HepG2 (cell line): ENCODE measurements at regions not wholly inside any gene's neighbourhood (a gene's known extent, or its start where the extent isn't known, plus 50 kb on each side); places are given as distances from the start of the nearest gene placed in this dataset.

Source experiments
- ATAC-seq: fragments of 200-7000 bp; cut with Tn5 transposase; 3 replicates; pipeline ENCODE4 v1.9.1; 2020; ENCODE audit warnings: mild to moderate bottlenecking, moderate library complexity
- BruUV-seq: library from RNA; stranded (reverse); fragments of 400-500 nt; replicated peaks from 2 replicates; lab custom pipeline; 2021; lab: Mats Ljungman, UMichigan
- CTCF ChIA-PET: fragments of 300-600 bp; formaldehyde crosslinking; extraction: SDS; loops from one replicate; lab custom pipeline; 2021; ENCODE audit warnings: low total read pairs, inconsistent platforms, low intra/inter-chr PET ratio; lab: Yijun Ruan, JAX
- POLR2A ChIA-PET: fragments of 350-600 bp; sonication (Branson Sonifier 250); formaldehyde crosslinking; loops from one replicate; lab custom pipeline; 2020; ENCODE audit warnings: antibody characterized with exemption, inconsistent platforms; lab: Yijun Ruan, JAX
- DNase-seq: peaks from one replicate; pipeline ENCODE4 v3.0.0-alpha.2; 2015; ENCODE audit warnings: low spot score
- FAIRE-seq: peaks from 3 replicates; lab custom pipeline; 2011; peaks lifted over from hg19 to GRCh38; lab: Jason Lieb, UNC
- H2AFZ ChIP-seq: one replicate; pipeline ENCODE4 v1.6.1; 2011; ENCODE audit warnings: low read length, inconsistent platforms
- H3K27ac ChIP-seq: fragments of 300-600 bp; 3 replicates; pipeline ENCODE4 v1.8.0; 2011; ENCODE audit warnings: mixed run types, mild to moderate bottlenecking, mixed read lengths, low read length, inconsistent platforms; ENCODE audit not compliant: insufficient read depth; ENCODE audit errors: extremely low read length
- H3K27me3 ChIP-seq, 2 experiments: fragments of 200-600 bp in 1 of 2; 2 replicates in 1 of 2; 3 replicates in 1 of 2; pipeline versions ENCODE4 v1.6.0 to v1.8.0; 2011; ENCODE audit warnings: low read length in 2 of 2, mild to moderate bottlenecking in 2 of 2, moderate library complexity in 2 of 2, inconsistent platforms in 1 of 2; ENCODE audit not compliant: insufficient read depth in 2 of 2, control insufficient read depth in 1 of 2
- H3K36me3 ChIP-seq, 2 experiments: fragments of 200-600 bp in 1 of 2; replicated peaks in 1 of 2; 2 replicates in 1 of 2; 3 replicates in 1 of 2; pipeline versions ENCODE4 v1.5.1 to v1.8.0; 2011; ENCODE audit warnings: low read length in 2 of 2, inconsistent platforms in 1 of 2; ENCODE audit not compliant: insufficient read depth in 2 of 2, control insufficient read depth in 1 of 2
- H3K4me1 ChIP-seq: 2 replicates; pipeline ENCODE4 v1.5.1; 2012; ENCODE audit warnings: low read length, inconsistent platforms; ENCODE audit not compliant: insufficient read depth
- H3K4me2 ChIP-seq: 2 replicates; pipeline ENCODE4 v1.6.0; 2011; ENCODE audit warnings: low read depth, low read length, inconsistent platforms
- H3K4me3 ChIP-seq, 3 experiments: fragments of 200-600 bp in 1 of 3; sonication (generic), shearing (Covaris generic) in 1 of 3; replicated peaks in 1 of 3; 2 replicates each; pipeline ENCODE4 v1.5.1; 2011 to 2016; ENCODE audit warnings: low read length in 3 of 3, inconsistent platforms in 2 of 3, low read depth in 2 of 3, mild to moderate bottlenecking in 2 of 3, control low read depth in 1 of 3, mixed read lengths in 1 of 3; ENCODE audit not compliant: insufficient read depth in 1 of 3
- H3K79me2 ChIP-seq: one replicate; pipeline ENCODE4 v1.6.1; 2011; ENCODE audit warnings: low read length, inconsistent platforms; ENCODE audit not compliant: insufficient read depth
- H3K9ac ChIP-seq: 2 replicates; pipeline ENCODE4 v1.6.0; 2011; ENCODE audit warnings: mild to moderate bottlenecking, low read depth, low read length, inconsistent platforms; ENCODE audit not compliant: insufficient read depth
- H3K9me3 ChIP-seq: 2 replicates; pipeline ENCODE4 v1.5.1; 2012; ENCODE audit warnings: mild to moderate bottlenecking, low read length
- H4K20me1 ChIP-seq: 2 replicates; pipeline ENCODE4 v1.6.0; 2011; ENCODE audit warnings: inconsistent platforms, mild to moderate bottlenecking, low read length, moderate library complexity; ENCODE audit not compliant: insufficient read depth
- GABPB1 ChIP-seq: IDR thresholded peaks from 2 replicates; pipeline ENCODE4 v1.6.1; 2016; ENCODE audit warnings: mild to moderate bottlenecking, missing genetic modification reagents, moderate library complexity, missing compliant biosample characterization
- KLF13 ChIP-seq: sonication (generic); formaldehyde crosslinking; IDR thresholded peaks from 2 replicates; pipeline ENCODE4 v1.4.0; 2020; ENCODE audit warnings: mild to moderate bottlenecking, missing genetic modification reagents
- MXD4 ChIP-seq: IDR thresholded peaks from 2 replicates; pipeline ENCODE4 v1.6.1; 2016; ENCODE audit warnings: mild to moderate bottlenecking, missing biosample characterization, missing genetic modification reagents
- REPIN1 ChIP-seq: sonication (generic); formaldehyde crosslinking; IDR thresholded peaks from 2 replicates; pipeline ENCODE4 v1.8.0; 2022; ENCODE audit warnings: missing genetic modification reagents, low read depth, mild to moderate bottlenecking, borderline replicate concordance
- ZFP41 ChIP-seq: sonication (generic); formaldehyde crosslinking; IDR thresholded peaks from 2 replicates; pipeline ENCODE4 v1.4.0; 2020; ENCODE audit warnings: mild to moderate bottlenecking, missing genetic modification reagents, borderline replicate concordance
- ZNF225 ChIP-seq: sonication (generic); formaldehyde crosslinking; IDR thresholded peaks from 2 replicates; pipeline ENCODE4 v1.4.0; 2020; ENCODE audit warnings: mild to moderate bottlenecking, missing genetic modification reagents
- ZNF282 ChIP-seq: fragments of 450-650 bp; IDR thresholded peaks from 2 replicates; pipeline ENCODE4 v1.6.1; 2018; ENCODE audit not compliant: partially characterized antibody
- ZNF431 ChIP-seq: sonication (generic); formaldehyde crosslinking; IDR thresholded peaks from 2 replicates; pipeline ENCODE4 v1.9.0; 2022; ENCODE audit warnings: missing genetic modification reagents, low read depth, mild to moderate bottlenecking, borderline replicate concordance
- ZSCAN12 ChIP-seq: sonication (generic); formaldehyde crosslinking; IDR thresholded peaks from 2 replicates; pipeline ENCODE4 v1.9.0; 2021; ENCODE audit warnings: mild to moderate bottlenecking, missing genetic modification reagents
- ZSCAN30 ChIP-seq: sonication (generic); formaldehyde crosslinking; IDR thresholded peaks from 2 replicates; pipeline ENCODE4 v1.5.0; 2020; ENCODE audit warnings: mild to moderate bottlenecking, missing genetic modification reagents
- WGBS: methylation state at CpG from one replicate; pipeline ENCODE4 v1.1.6; 2017; ENCODE audit warnings: low lambda C conversion rate; 5-methylcytosine and 5-hydroxymethylcytosine counted together
- in situ Hi-C: cut with HindIII; loops from 2 replicates; pipeline ENCODE4 v1.10.0; 2017; ENCODE audit warnings: low pct_unique_long_range_greater_than_20kb; ENCODE audit not compliant: extremely low pct_ligation_motif_present
- intact Hi-C: fragments of 100-400 bp; cut with micrococcal nuclease; formaldehyde crosslinking; loops from one replicate; pipeline ENCODE4 v1.10.0; 2022; ENCODE audit not compliant: unreplicated experiment

DNA sequence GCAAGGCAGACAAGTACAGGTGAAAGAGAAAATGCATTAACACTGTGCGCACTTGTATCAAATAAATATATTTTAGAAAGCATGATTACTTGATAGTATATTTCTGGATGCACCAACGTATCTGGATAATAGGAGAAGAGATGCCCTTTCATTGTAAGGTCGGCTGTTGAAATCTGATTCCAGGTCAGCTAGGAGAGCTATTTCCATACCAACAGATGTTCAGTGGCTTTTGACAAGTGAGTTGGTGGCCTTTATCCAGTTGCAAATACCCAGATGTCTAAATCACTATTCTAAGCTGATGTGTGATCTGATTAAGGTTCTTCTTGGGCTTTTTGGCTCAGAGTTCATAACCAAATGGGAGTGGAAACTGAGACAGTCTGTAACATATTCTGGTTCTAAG is 128.2 kb upstream of the TBCA start:
- no peak for DNase-seq
- no peaks in the 10 kb centered on the region for H3K4me1 ChIP-seq
- H3K4me2 ChIP-seq: no peak overlapping the region
- WGBS: 36% methylated on average over 3 of the region's 3 CpGs
- H3K79me2 ChIP-seq: no peaks in the 10 kb centered on the region
- no peak overlapping the region for H2AFZ ChIP-seq
- POLR2A ChIA-PET: no interaction called here
- FAIRE-seq: no peak
- H3K27ac ChIP-seq: no peak overlapping the region
- BruUV-seq: no TSS peak
- no peak for TF ChIP-seq ZFP41 (CRISPR knock-in tag)
- H3K4me3 ChIP-seq: no peak overlapping the region
- in situ Hi-C loops (no loop called here), intact Hi-C loops (no loop called here)
- no peak overlapping the region for H3K9ac ChIP-seq
- H4K20me1 ChIP-seq: no peaks in the 10 kb centered on the region
- H3K27me3 ChIP-seq: no peaks in the 10 kb centered on the region; a peak in 2 of 5 replicates
- CTCF ChIA-PET: no interaction called here
- no peaks in the 10 kb centered on the region for H3K9me3 ChIP-seq
- no peaks in the 10 kb centered on the region for H3K36me3 ChIP-seq
- no peak for ATAC-seq

DNA sequence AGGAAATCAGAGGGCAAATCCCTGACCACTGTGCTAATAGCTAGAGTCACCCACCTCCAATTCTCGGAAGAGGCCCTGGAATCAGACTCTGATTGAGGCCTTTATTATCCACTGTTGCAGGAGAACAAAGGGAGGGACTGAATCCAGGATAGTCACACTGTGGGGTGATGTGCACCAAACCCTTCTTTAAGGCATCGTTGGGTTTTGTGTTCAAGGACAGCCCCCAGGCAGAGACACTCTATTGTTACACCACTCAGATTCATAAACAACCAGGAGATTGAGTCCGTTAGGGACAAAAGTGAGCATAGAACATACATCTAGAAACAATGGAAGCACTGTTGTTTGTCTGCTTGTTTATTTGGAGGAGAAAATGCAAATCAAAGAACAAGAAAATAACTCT is 124.6 kb upstream of the TBCA start:
- Histone ChIP-seq H3K36me3 (no peaks in the 10 kb centered on the region), H3K9ac (no peak overlapping the region), H3K9me3 (no peaks in the 10 kb centered on the region), H3K27ac (no peak overlapping the region), H4K20me1 (no peaks in the 10 kb centered on the region), H3K4me3 (no peak overlapping the region), H3K4me1 (no peaks in the 10 kb centered on the region), H3K79me2 (no peaks in the 10 kb centered on the region), H2AFZ (no peak overlapping the region), H3K27me3 (no peaks in the 10 kb centered on the region; a peak in 1 of 5 replicates), H3K4me2 (no peak overlapping the region)
- intact Hi-C loops: no loop called here
- no peak for TF ChIP-seq ZNF225 (CRISPR knock-in tag)
- TF ChIP-seq GABPB1: no peak
- no peak for TF ChIP-seq MXD4
- TF ChIP-seq ZSCAN12 (CRISPR knock-in tag): no peak
- TF ChIP-seq ZSCAN30 (CRISPR knock-in tag): no peak
- no peak for TF ChIP-seq ZNF282
- TF ChIP-seq ZNF431 (CRISPR knock-in tag): no peak
- TF ChIP-seq REPIN1 (CRISPR knock-in tag): no peak
- no peak for TF ChIP-seq KLF13 (CRISPR knock-in tag)
- ChIA-PET POLR2A (no interaction called here), CTCF (no interaction called here)
- in situ Hi-C loops: no loop called here
- WGBS: 33% methylated on average over 3 of the region's 3 CpGs
- DNase-seq (no peak), ATAC-seq (no peak), FAIRE-seq (no peak)
- BruUV-seq: no TSS peak
